HG03103 (cell line): ENCODE measurements at regions not wholly inside any gene's neighbourhood (a gene's known extent, or its start where the extent isn't known, plus 50 kb on each side); places are given as distances from the start of the nearest gene placed in this dataset.

Source experiments
- ATAC-seq: cut with Tn5 transposase; IDR thresholded peaks from one replicate; pipeline ENCODE4 v1.9.1; 2021; ENCODE audit warnings: low read depth; ENCODE audit not compliant: unreplicated experiment

GRCh38 chr4:181291615-181292014 lies 951.6 kb upstream of the TENM3 start:
- no peak for ATAC-seq

GRCh38 chr4:181293014-181293413 lies 950.2 kb upstream of the TENM3 start:
- ATAC-seq: no peak

- ATAC-seq: no peak
These were observed 949.7 kb upstream of the TENM3 start for GRCh38 chr4:181293541-181293940.

GRCh38 chr4:181294421-181294820 lies 948.8 kb upstream of the TENM3 start:
- no peak for ATAC-seq

- ATAC-seq: peak; percentile 93
These were observed 941.2 kb upstream of the TENM3 start for GRCh38 chr4:181301735-181302710.

- no peak for ATAC-seq
These were observed 935.4 kb upstream of the TENM3 start for GRCh38 chr4:181307824-181308223.

GRCh38 chr4:181308476-181309312 lies 934.5 kb upstream of the TENM3 start:
- ATAC-seq: no peak

- ATAC-seq: no peak
These were observed 931.1 kb upstream of the TENM3 start for GRCh38 chr4:181312066-181312465.

- no peak for ATAC-seq
These were observed 923.6 kb upstream of the TENM3 start for GRCh38 chr4:181319629-181320028.

GRCh38 chr4:181323061-181323460 lies 920.1 kb upstream of the TENM3 start:
- peak; percentile 93 for ATAC-seq

GRCh38 chr4:181330654-181331201 lies 912.5 kb upstream of the TENM3 start:
- ATAC-seq: no peak

- no peak for ATAC-seq
These were observed 912.0 kb upstream of the TENM3 start for GRCh38 chr4:181331214-181331613.

GRCh38 chr4:181345931-181346330 lies 897.3 kb upstream of the TENM3 start:
- ATAC-seq: no peak

- no peak for ATAC-seq
These were observed 892.4 kb upstream of the TENM3 start for GRCh38 chr4:181350615-181351415.

GRCh38 chr4:181364504-181364903 lies 878.7 kb upstream of the TENM3 start:
- ATAC-seq: no peak

GRCh38 chr4:181365671-181366070 lies 877.5 kb upstream of the TENM3 start:
- ATAC-seq: no peak

- no peak for ATAC-seq
These were observed 871.2 kb upstream of the TENM3 start for GRCh38 chr4:181372014-181372413.

GRCh38 chr4:181376058-181376457 lies 867.1 kb upstream of the TENM3 start:
- no peak for ATAC-seq

- no peak for ATAC-seq
These were observed 855.1 kb upstream of the TENM3 start for GRCh38 chr4:181388061-181388460.

- ATAC-seq: no peak
These were observed 826.2 kb upstream of the TENM3 start for GRCh38 chr4:181416966-181417365.
